ENCODE measurements at regions not wholly inside any gene's neighbourhood (a gene's known extent, or its start where the extent isn't known, plus 50 kb on each side); places are given as distances from the start of the nearest gene placed in this dataset.

DNA sequence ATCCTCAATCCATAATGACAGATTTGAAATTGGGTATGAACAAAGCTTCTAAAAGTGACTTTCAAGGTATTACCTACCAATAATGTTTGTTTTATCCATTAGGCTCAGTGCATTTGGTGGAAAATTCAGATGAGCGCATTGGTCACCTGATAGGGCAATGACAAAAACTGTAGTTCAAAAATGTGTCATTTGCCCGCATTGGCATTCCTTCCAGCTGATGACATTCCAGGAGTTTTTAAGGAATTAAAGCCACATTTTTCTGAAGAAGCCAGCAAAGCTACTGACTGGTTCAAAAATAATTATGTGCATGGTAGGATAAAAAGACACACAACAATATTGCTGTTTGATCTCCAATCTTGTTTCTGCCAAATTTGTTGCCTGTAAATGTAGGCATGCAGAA is 473.4 kb upstream of the CPEB2 start:
- TF ChIP-seq, protein P1, sequence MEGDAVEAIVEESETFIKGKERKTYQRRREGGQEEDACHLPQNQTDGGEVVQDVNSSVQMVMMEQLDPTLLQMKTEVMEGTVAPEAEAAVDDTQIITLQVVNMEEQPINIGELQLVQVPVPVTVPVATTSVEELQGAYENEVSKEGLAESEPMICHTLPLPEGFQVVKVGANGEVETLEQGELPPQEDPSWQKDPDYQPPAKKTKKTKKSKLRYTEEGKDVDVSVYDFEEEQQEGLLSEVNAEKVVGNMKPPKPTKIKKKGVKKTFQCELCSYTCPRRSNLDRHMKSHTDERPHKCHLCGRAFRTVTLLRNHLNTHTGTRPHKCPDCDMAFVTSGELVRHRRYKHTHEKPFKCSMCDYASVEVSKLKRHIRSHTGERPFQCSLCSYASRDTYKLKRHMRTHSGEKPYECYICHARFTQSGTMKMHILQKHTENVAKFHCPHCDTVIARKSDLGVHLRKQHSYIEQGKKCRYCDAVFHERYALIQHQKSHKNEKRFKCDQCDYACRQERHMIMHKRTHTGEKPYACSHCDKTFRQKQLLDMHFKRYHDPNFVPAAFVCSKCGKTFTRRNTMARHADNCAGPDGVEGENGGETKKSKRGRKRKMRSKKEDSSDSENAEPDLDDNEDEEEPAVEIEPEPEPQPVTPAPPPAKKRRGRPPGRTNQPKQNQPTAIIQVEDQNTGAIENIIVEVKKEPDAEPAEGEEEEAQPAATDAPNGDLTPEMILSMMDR (IDR thresholded peaks at IDR 0.05; ENCODE audit: control extremely low read depth in 1 of 3, insufficient read depth in 1 of 3, low read depth in 1 of 3, low read length in 3 of 3), result no peak
- TF ChIP-seq EGR1 (IDR thresholded peaks at IDR 0.05; ENCODE audit: borderline replicate concordance, low read depth, low read length), result no peak
- no peak for TF ChIP-seq CBX5 (IDR thresholded peaks at IDR 0.05; ENCODE audit: low read depth, low read length)
- TF ChIP-seq POLR2A (IDR thresholded peaks at IDR 0.05; ENCODE audit: control extremely low read depth in 1 of 2, low read depth in 2 of 2, low read length in 2 of 2), result no peak

Measured in H1 (cell line).